BLaER1 treated with 17β-estradiol and CSF1 and Interleukin-3, amounts not matched to agents 10 nM and 100 nM (cell line): ENCODE measurements at regions not wholly inside any gene's neighbourhood (a gene's known extent, or its start where the extent isn't known, plus 50 kb on each side); places are given as distances from the start of the nearest gene placed in this dataset.

Experiments used
- H3K27ac ChIP-seq, 11 experiments: shearing (Covaris generic); formaldehyde crosslinking; 2 replicates each; pipeline ENCODE4 v1.8.1; 2022
- H3K27me3 ChIP-seq, 11 experiments: shearing (Covaris generic); formaldehyde crosslinking; 2 replicates each; pipeline ENCODE4 v1.8.1; 2022
- H3K36me3 ChIP-seq, 11 experiments: shearing (Covaris generic); formaldehyde crosslinking; 2 replicates each; pipeline ENCODE4 v1.8.1; 2022
- H3K4me1 ChIP-seq, 10 experiments: shearing (Covaris generic); formaldehyde crosslinking; 2 replicates each; pipeline ENCODE4 v1.8.1; 2022
- H3K4me2 ChIP-seq, 11 experiments: shearing (Covaris generic); formaldehyde crosslinking; 2 replicates each; pipeline ENCODE4 v1.8.1; 2022
- H3K4me3 ChIP-seq, 10 experiments: shearing (Covaris generic); formaldehyde crosslinking; 2 replicates each; pipeline ENCODE4 v1.8.1; 2022
- H3K9ac ChIP-seq, 11 experiments: shearing (Covaris generic); formaldehyde crosslinking; 2 replicates each; pipeline ENCODE4 v1.8.1; 2022
- H3K9me3 ChIP-seq, 11 experiments: shearing (Covaris generic); formaldehyde crosslinking; replicated peaks in 1 of 11; 2 replicates each; pipeline ENCODE4 v1.8.1; 2022
- H4K20me1 ChIP-seq, 11 experiments: shearing (Covaris generic); formaldehyde crosslinking; 2 replicates each; pipeline ENCODE4 v1.8.1; 2022
- Cebpa-rat ChIP-seq, 11 experiments: shearing (Covaris generic); IDR thresholded peaks; 2 replicates each; pipeline ENCODE4 v1.8.1; 2022

DNA sequence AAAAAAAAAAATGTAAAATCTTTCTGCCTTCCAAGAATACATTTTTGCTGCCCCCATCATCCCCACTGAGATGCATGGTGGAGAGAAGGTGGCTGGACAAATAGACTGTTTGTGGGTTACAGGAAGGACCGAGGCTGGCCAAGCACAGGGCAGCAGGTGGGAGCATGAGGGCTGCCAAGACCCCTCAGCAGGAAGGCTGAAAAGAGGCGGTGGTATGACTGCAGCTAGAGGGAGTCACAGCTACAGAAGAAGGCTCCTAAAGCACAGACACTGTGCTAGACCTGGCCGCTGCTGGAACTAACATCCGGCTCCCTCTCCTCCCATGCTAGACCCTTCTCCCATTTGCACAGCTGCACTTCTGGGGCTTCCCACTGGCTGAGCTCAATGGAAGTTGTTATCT lies 289.6 kb downstream of the TCERG1L start:
- Histone ChIP-seq H4K20me1 (peaks cover 0 to 6% (median 0%) of the 10 kb centered on the region in 11 experiments; a peak in 2 of 22 replicates), H3K27me3 (no peaks in the 10 kb centered on the region), H3K4me2 (no peak overlapping the region), H3K9ac (no peak overlapping the region), H3K36me3 (no peaks in the 10 kb centered on the region), H3K4me1 (no peaks in the 10 kb centered on the region), H3K9me3 (no peaks in the 10 kb centered on the region), H3K27ac (no peak overlapping the region), H3K4me3 (no peak overlapping the region)
- TF ChIP-seq Cebpa-rat (IDR thresholded peaks at IDR 0.05): no peak

GRCh38 chr10:131022369-131022768 lies 289.2 kb downstream of the TCERG1L start:
- no peak overlapping the region for H3K4me2 ChIP-seq
- H3K9me3 ChIP-seq: no peaks in the 10 kb centered on the region
- H3K27ac ChIP-seq: no peak overlapping the region
- H3K27me3 ChIP-seq: no peaks in the 10 kb centered on the region
- no peaks in the 10 kb centered on the region for H3K4me1 ChIP-seq
- no peak overlapping the region for H3K9ac ChIP-seq
- H3K36me3 ChIP-seq: no peaks in the 10 kb centered on the region
- no peak for TF ChIP-seq Cebpa-rat (IDR thresholded peaks at IDR 0.05)
- no peak overlapping the region for H3K4me3 ChIP-seq
- peaks cover 0 to 6% (median 0%) of the 10 kb centered on the region in 11 experiments; a peak in 2 of 22 replicates for H4K20me1 ChIP-seq

DNA sequence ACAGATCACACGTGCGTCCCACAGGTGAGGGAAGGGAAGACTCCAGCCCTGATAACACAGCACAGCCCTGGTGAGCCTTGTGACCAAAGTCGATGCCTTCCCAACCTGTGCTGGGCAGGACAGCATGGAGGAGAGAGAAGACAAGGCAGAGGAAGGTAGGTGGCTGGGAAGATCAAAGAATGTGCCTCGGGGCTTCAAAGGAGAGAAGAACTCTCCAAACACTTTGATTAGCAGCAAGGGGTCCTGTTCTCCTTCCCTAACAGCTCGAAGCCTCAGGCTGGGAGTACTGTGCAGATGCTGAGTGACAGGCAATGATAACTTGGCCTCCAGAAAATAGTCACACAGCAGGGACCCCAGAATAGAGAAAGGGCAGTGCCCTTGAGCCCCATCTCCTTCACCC lies 288.5 kb downstream of the TCERG1L start:
- Histone ChIP-seq H3K27me3 (no peaks in the 10 kb centered on the region), H3K36me3 (no peaks in the 10 kb centered on the region), H3K9me3 (no peaks in the 10 kb centered on the region), H3K27ac (no peak overlapping the region), H3K4me3 (no peak overlapping the region), H3K9ac (no peak overlapping the region), H3K4me1 (no peaks in the 10 kb centered on the region), H3K4me2 (no peak overlapping the region), H4K20me1 (peaks cover 0 to 6% (median 0%) of the 10 kb centered on the region in 11 experiments; a peak in 2 of 22 replicates)
- no peak for TF ChIP-seq Cebpa-rat (IDR thresholded peaks at IDR 0.05)

DNA sequence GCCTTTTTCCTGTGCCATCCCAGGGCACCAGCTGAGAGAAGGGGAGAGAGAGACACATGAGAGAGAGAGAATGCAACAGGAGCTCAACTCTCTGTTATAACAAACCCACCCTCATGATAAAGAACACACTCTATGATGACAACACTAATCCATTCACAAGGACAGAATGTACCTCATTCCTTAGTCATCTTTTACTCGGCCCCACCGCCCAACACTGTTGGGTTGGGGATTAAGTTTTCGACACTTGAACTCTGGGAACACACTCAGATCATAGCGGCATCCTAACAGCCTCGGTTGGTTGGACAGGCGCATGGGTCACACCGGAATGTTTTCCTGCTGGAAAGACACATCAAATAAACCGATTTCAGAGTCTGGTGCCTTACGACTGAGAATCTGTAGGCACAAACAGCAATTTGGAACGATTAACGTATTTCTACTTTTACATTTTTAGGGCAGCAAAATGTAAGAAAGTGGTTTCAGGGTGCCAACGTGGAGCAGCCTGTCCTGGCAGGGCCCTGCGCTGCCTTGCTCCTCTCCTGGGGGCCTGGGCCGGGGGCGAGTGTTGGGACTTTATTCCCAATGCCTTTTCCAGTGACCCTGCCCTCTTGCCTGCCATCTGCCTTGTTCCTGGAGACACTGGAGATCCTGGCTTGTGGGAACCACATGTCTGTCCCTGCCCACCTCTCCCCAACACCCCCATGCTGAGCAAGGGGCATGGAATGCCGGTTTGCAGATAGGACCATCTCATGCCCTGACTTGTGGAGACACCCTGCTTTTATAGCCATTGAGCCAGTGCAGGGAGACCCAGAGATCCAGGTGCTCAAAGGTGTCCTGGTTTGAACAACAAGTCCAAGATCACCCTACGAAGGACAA lies 287.0 kb downstream of the TCERG1L start:
- Histone ChIP-seq H3K27me3 (no peaks in the 10 kb centered on the region), H3K4me1 (no peaks in the 10 kb centered on the region), H3K4me3 (no peak overlapping the region), H3K9me3 (no peaks in the 10 kb centered on the region), H3K4me2 (no peak overlapping the region), H4K20me1 (peaks cover 0 to 6% (median 0%) of the 10 kb centered on the region in 11 experiments; a peak in 2 of 22 replicates), H3K9ac (no peak overlapping the region), H3K36me3 (no peaks in the 10 kb centered on the region), H3K27ac (no peak overlapping the region)
- no peak for TF ChIP-seq Cebpa-rat (IDR thresholded peaks at IDR 0.05)

DNA sequence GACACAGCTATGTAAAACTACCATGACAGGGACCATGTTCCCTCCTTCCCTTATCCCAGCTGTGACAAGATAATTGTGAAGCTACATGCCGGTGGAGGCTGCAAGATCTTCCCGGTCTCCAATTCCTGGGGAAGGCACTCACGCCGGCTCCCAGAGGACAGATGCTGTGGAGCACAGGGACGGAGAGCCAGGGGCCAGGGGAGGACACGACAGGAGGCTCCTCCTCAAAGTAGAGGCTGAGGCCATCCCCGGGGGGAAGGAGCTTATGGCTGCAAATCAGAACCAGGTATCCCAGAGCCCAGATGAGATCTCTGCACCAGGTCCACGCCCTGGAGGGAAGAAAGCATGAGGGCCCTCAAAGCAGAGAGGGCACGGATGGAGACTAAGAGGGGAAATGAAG lies 286.2 kb downstream of the TCERG1L start:
- no peaks in the 10 kb centered on the region for H3K36me3 ChIP-seq
- TF ChIP-seq Cebpa-rat (IDR thresholded peaks at IDR 0.05): no peak
- H3K27me3 ChIP-seq: no peaks in the 10 kb centered on the region
- H3K9me3 ChIP-seq: no peaks in the 10 kb centered on the region
- H3K9ac ChIP-seq: no peak overlapping the region
- H4K20me1 ChIP-seq: peaks cover 0 to 6% (median 0%) of the 10 kb centered on the region in 11 experiments; a peak in 2 of 22 replicates
- H3K4me3 ChIP-seq: no peak overlapping the region
- H3K4me1 ChIP-seq: no peaks in the 10 kb centered on the region
- H3K4me2 ChIP-seq: no peak overlapping the region
- no peak overlapping the region for H3K27ac ChIP-seq

- peaks cover 0 to 6% (median 0%) of the 10 kb centered on the region in 11 experiments; a peak in 2 of 22 replicates for H4K20me1 ChIP-seq
- no peak for TF ChIP-seq Cebpa-rat (IDR thresholded peaks at IDR 0.05)
- no peaks in the 10 kb centered on the region for H3K4me1 ChIP-seq
- H3K27ac ChIP-seq: no peak overlapping the region
- H3K9me3 ChIP-seq: no peaks in the 10 kb centered on the region
- no peaks in the 10 kb centered on the region for H3K36me3 ChIP-seq
- no peak overlapping the region for H3K4me2 ChIP-seq
- no peaks in the 10 kb centered on the region for H3K27me3 ChIP-seq
- H3K9ac ChIP-seq: no peak overlapping the region
- H3K4me3 ChIP-seq: no peak overlapping the region
Observed at GRCh38 chr10:131027256-131027655, 284.3 kb downstream of the TCERG1L start.

DNA sequence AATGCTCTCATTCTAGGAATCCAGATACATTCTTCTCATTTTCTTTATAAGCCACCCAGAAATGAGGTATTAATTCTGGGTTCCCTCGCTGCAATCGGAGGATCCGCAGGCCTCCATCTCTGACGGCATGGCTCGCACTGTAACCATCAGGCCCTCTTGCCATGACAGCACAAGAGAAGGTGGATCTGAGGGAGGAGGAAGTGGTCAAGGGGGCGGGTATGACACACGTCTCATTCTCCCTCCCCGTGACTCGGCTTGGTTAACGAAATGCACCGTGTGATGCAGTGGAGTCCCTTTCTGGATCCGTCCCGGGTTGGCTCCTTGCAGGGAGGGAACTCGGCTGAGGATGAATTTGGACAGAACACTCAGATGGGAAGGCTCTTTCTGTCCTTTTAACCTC lies 280.2 kb downstream of the TCERG1L start:
- Histone ChIP-seq H3K27ac (no peak overlapping the region), H3K4me1 (peaks cover 0 to 28% (median 12%) of the 10 kb centered on the region in 10 experiments; a peak in 12 of 20 replicates), H4K20me1 (no peaks in the 10 kb centered on the region), H3K4me3 (no peak overlapping the region), H3K36me3 (no peaks in the 10 kb centered on the region), H3K27me3 (no peaks in the 10 kb centered on the region), H3K4me2 (no peak overlapping the region), H3K9me3 (no peaks in the 10 kb centered on the region), H3K9ac (no peak overlapping the region)
- TF ChIP-seq Cebpa-rat (IDR thresholded peaks at IDR 0.05): no peak

- H3K27me3 ChIP-seq: no peaks in the 10 kb centered on the region
- peaks cover 0 to 28% (median 12%) of the 10 kb centered on the region in 10 experiments; a peak in 12 of 20 replicates for H3K4me1 ChIP-seq
- H3K4me2 ChIP-seq: no peak overlapping the region
- no peaks in the 10 kb centered on the region for H3K36me3 ChIP-seq
- no peak overlapping the region for H3K4me3 ChIP-seq
- no peak overlapping the region for H3K9ac ChIP-seq
- TF ChIP-seq Cebpa-rat (IDR thresholded peaks at IDR 0.05): no peak
- H3K27ac ChIP-seq: no peak overlapping the region
- no peaks in the 10 kb centered on the region for H4K20me1 ChIP-seq
- H3K9me3 ChIP-seq: no peaks in the 10 kb centered on the region
Observed at GRCh38 chr10:131032329-131033165, 279.0 kb downstream of the TCERG1L start.
